HUES64 (cell line): ENCODE measurements at regions not wholly inside any gene's neighbourhood (a gene's known extent, or its start where the extent isn't known, plus 50 kb on each side); places are given as distances from the start of the nearest gene placed in this dataset.

ENCODE experiments used
- H3K27ac ChIP-seq: 2 replicates; pipeline ENCODE4 v1.7.0; 2013; ENCODE audit warnings: low read depth, low read length, inconsistent platforms
- H3K27me3 ChIP-seq: 2 replicates; pipeline ENCODE4 v1.6.1; 2013; ENCODE audit warnings: mild to moderate bottlenecking, low read length; ENCODE audit not compliant: insufficient read depth
- H3K36me3 ChIP-seq: 2 replicates; pipeline ENCODE4 v1.6.1; 2013; ENCODE audit warnings: mild to moderate bottlenecking, low read length; ENCODE audit not compliant: insufficient read depth
- H3K4me1 ChIP-seq: 2 replicates; pipeline ENCODE4 v1.6.1; 2013; ENCODE audit warnings: mild to moderate bottlenecking, low read length, moderate library complexity; ENCODE audit not compliant: insufficient read depth
- H3K4me3 ChIP-seq: 2 replicates; pipeline ENCODE4 v1.5.1; 2013; ENCODE audit warnings: mild to moderate bottlenecking, low read length, moderate library complexity
- H3K9ac ChIP-seq: 2 replicates; pipeline ENCODE4 v1.6.1; 2013; ENCODE audit warnings: mild to moderate bottlenecking, low read depth, low read length
- H3K9me3 ChIP-seq: 2 replicates; pipeline ENCODE4 v1.6.1; 2013; ENCODE audit warnings: low read depth, low read length; ENCODE audit not compliant: insufficient read depth
- WGBS: fragments of 150-250, 120-280 bp; methylation state at CpG from one replicate; pipeline ENCODE4 v1.1.7; 2013; ENCODE audit warnings: missing lambda C conversion rate; 5-methylcytosine and 5-hydroxymethylcytosine counted together

DNA sequence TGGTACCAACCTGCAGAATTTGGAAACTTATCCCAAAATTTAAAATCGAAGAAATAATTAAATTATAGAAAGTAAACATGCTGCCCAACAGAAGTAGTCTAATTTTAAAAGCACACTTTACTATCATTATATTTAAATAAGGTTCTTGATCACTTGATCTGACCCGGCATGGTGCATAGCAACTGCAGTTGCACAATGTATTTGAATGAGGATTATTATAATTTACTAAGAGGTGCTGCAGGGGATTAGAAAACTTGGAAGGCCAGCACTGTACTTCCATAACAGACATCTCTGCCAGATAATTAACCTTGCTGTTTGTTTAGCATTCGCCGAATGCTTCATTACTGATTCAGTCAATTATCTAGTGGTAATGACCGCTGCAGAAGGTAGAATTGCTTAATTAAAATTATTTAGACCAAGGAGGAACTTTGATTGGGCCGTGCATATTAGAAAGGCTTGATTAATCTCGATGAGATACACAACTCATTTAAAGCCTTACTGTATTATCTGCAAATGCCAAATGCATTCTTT lies 971.6 kb downstream of the ZPLD1 start:
- H3K27ac ChIP-seq, result no peak overlapping the region
- WGBS, result 86% methylated on average over 6 of the region's 7 CpGs
- no peak overlapping the region for H3K4me3 ChIP-seq
- no peaks in the 10 kb centered on the region for H3K27me3 ChIP-seq
- H3K9ac ChIP-seq, result no peak overlapping the region
- H3K4me1 ChIP-seq, result no peaks in the 10 kb centered on the region; the same call in 1 of the 2 replicates
- no peaks in the 10 kb centered on the region for H3K9me3 ChIP-seq
- H3K36me3 ChIP-seq, result no peaks in the 10 kb centered on the region

DNA sequence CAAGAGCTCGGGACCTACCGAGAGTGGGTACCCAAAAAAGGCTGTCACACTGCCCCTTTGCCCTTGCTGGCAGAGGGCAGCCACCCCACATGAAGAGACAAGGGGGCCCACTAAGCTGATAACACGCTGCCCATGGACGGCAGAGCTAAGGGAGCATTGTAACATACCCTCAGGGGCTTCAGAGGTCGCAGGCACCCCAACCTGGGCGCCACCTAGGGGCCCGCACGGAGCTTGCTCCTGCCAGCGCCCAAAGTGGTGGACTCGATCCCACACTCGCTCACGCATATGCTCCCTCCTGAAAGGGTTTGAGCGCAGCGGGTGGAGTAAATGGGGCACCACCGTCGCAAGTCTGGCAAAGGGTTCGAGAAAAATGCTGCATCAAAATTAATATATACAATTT lies 975.4 kb downstream of the ZPLD1 start:
- H3K9me3 ChIP-seq, result no peaks in the 10 kb centered on the region
- H3K27me3 ChIP-seq, result no peaks in the 10 kb centered on the region
- no peak overlapping the region for H3K4me3 ChIP-seq
- H3K9ac ChIP-seq, result no peak overlapping the region
- no peaks in the 10 kb centered on the region for H3K36me3 ChIP-seq
- H3K27ac ChIP-seq, result no peak overlapping the region
- no peaks in the 10 kb centered on the region for H3K4me1 ChIP-seq
- WGBS, result 76% methylated on average over 14 of the region's 17 CpGs

DNA sequence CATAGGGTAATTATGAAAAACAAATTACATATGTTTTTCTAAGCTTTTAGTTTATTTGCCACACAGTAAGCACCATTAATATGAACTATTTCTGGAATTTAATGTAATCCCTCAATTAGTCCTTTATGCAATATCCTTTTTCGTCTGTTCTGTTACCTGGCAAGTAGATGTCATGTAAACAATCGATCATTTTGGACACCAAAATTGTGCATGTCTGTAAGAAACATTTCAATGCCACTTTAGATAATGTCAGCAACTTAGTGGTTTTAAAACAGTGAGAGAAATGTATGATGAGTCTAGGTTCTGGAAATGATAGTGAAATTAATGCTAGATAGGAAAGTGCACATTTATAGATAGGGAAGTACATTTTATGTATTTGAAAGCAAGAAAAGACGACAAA lies 986.6 kb downstream of the ZPLD1 start:
- Histone ChIP-seq H3K36me3 (no peaks in the 10 kb centered on the region), H3K27ac (no peak overlapping the region), H3K4me1 (no peaks in the 10 kb centered on the region), H3K4me3 (no peak overlapping the region), H3K9me3 (no peaks in the 10 kb centered on the region), H3K27me3 (no peaks in the 10 kb centered on the region), H3K9ac (no peak overlapping the region)
- WGBS, result 93% methylated on average over 3 of the region's 3 CpGs

DNA sequence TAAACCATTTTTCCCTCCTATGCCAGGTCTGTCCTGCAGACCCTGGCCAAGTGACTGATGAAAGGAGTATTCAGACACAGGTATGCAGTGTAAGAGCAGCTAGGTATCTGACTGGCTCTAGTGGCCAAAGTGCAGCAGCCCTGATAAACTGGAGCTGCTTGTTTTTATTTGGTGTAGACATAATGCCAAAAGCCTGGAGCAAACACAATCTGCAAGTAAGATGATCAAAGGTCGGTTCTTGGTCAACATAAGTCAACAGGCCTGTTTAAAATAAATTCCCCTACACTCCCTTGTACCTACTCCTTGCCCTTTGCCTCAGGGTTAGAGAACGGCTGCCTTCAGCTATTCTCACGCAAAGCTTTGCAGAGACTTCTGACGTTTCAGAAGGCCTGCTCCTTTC lies 1003.1 kb downstream of the ZPLD1 start:
- H3K4me1 ChIP-seq, result 0 out of 2 replicates have a peak, but pooled peaks cover 5% of the 10 kb centered on the region
- H3K4me3 ChIP-seq, result no peak overlapping the region
- H3K36me3 ChIP-seq, result no peaks in the 10 kb centered on the region
- WGBS, result 91% methylated on average over 4 of the region's 4 CpGs
- H3K27ac ChIP-seq, result no peak overlapping the region
- H3K9ac ChIP-seq, result no peak overlapping the region
- peaks cover 10% of the 10 kb centered on the region; the same call in 1 of the 2 replicates for H3K9me3 ChIP-seq
- no peaks in the 10 kb centered on the region for H3K27me3 ChIP-seq

GRCh38 chr3:103440539-103441203 lies 1005.9 kb downstream of the ZPLD1 start:
- 92% methylated on average over 1 of the region's 1 CpG for WGBS
- Histone ChIP-seq H3K27me3 (no peaks in the 10 kb centered on the region), H3K27ac (no peak overlapping the region), H3K36me3 (no peaks in the 10 kb centered on the region), H3K9ac (no peak overlapping the region), H3K4me1 (0 out of 2 replicates have a peak, but pooled peaks cover 1% of the 10 kb centered on the region), H3K4me3 (no peak overlapping the region), H3K9me3 (peaks cover 10% of the 10 kb centered on the region; the same call in 1 of the 2 replicates)

GRCh38 chr3:103446953-103447629 lies 1012.3 kb downstream of the ZPLD1 start:
- Histone ChIP-seq H3K4me1 (no peaks in the 10 kb centered on the region), H3K4me3 (no peak overlapping the region), H3K9me3 (no peaks in the 10 kb centered on the region), H3K27ac (no peak overlapping the region), H3K9ac (no peak overlapping the region), H3K27me3 (no peaks in the 10 kb centered on the region), H3K36me3 (no peaks in the 10 kb centered on the region)
- WGBS, result 87% methylated on average over 10 of the region's 10 CpGs

DNA sequence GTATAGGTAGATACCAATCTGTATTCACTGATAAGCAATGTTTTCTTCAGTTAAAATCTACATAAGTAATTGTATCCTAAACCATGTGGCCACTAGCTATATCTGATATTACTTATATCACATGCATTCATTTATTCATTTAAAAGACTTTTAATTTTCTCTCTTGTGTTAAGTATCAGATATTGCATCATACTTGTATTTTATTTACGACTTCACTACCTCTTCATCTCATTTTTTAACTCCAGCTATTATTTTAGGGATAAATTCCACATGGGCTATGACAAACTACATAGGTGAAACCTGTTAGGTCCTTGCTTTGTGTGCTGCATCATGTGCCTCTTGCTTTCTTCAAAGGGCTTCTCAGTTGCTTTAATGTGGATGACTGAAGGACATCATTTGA lies 1018.3 kb downstream of the ZPLD1 start:
- Histone ChIP-seq H3K9me3 (no peaks in the 10 kb centered on the region), H3K27ac (no peak overlapping the region), H3K9ac (no peak overlapping the region), H3K36me3 (no peaks in the 10 kb centered on the region), H3K27me3 (no peaks in the 10 kb centered on the region), H3K4me1 (no peaks in the 10 kb centered on the region), H3K4me3 (no peak overlapping the region)
- no CpG with 5 or more reads among the region's 1 CpG for WGBS

DNA sequence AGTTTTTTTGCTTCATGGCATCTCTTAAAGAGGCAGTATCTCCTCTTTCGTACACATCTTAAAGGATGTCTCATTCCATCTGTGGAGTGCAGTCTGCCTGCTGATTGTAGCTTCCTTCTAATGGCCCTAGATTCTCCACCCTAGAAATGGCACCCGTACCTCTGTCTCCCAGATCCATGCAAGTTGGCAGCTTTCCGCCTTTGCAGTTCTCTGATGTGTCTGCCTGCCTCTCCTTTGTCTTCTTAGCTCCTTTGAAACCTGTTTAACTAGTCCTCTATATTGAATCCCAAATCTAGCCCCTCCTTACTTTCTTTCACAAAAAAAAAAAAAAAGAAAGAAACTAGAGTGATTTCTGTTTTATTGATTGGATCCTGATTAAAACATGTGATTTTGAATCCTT lies 1025.0 kb downstream of the ZPLD1 start:
- no peak overlapping the region for H3K4me3 ChIP-seq
- H3K9me3 ChIP-seq, result no peaks in the 10 kb centered on the region
- 91% methylated on average over 3 of the region's 3 CpGs for WGBS
- no peaks in the 10 kb centered on the region for H3K36me3 ChIP-seq
- H3K4me1 ChIP-seq, result 0 out of 2 replicates have a peak, but pooled peaks cover 2% of the 10 kb centered on the region
- no peaks in the 10 kb centered on the region for H3K27me3 ChIP-seq
- no peak overlapping the region for H3K27ac ChIP-seq
- H3K9ac ChIP-seq, result no peak overlapping the region

DNA sequence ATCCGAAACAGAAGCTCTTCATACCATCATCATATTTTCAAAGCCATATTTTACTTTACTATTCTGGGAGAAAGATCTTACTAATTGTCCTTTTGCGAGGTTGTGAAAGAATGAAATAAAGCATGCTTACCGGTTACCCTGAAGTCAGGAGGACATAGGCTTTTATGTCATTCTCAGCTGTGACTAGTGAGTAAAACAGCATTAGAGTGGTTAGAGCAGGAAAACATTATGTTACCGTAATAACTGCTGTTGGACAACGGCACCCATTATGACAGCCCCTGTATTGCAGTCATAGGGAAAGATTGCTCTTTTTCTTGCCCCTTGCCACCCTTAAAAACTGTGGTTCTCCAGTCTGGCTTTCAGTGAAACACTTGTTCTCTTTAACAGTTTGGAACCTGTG lies 1035.7 kb downstream of the ZPLD1 start:
- 96% methylated on average over 5 of the region's 5 CpGs for WGBS
- Histone ChIP-seq H3K27ac (no peak overlapping the region), H3K9ac (no peak overlapping the region), H3K4me1 (no peaks in the 10 kb centered on the region), H3K9me3 (no peaks in the 10 kb centered on the region), H3K4me3 (no peak overlapping the region), H3K36me3 (no peaks in the 10 kb centered on the region), H3K27me3 (no peaks in the 10 kb centered on the region)

- H3K27ac ChIP-seq, result no peak overlapping the region
- no peaks in the 10 kb centered on the region for H3K36me3 ChIP-seq
- H3K4me1 ChIP-seq, result no peaks in the 10 kb centered on the region
Measured at GRCh38 chr3:103494011-103494410, 1059.2 kb downstream of the ZPLD1 start.

DNA sequence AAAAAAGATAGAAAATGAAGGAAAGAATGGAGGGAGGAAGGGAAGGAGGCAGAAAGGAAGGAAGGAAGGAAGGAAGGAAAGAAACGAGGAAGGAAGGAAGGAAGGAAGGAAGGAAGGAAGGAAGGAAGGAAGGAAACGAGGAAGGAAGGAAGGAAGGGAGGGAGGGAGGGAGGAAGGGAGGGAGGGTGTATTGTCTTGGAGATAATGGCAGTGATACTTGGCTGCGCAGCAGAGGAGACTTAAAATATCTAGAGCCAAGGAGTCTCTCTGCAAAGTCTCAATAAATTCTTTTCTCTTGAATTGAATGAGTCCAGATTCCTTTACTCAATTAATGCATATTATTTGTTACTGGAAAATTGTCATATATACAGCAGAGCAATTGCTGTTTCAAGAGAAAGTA lies 1059.7 kb downstream of the ZPLD1 start:
- Histone ChIP-seq H3K4me1 (no peaks in the 10 kb centered on the region), H3K4me3 (no peak overlapping the region), H3K9ac (no peak overlapping the region), H3K9me3 (no peaks in the 10 kb centered on the region), H3K27me3 (no peaks in the 10 kb centered on the region), H3K27ac (no peak overlapping the region), H3K36me3 (no peaks in the 10 kb centered on the region)
- WGBS, result 77% methylated on average over 2 of the region's 3 CpGs

More at GRCh38 chr3:103494011-103494410, 1059.2 kb downstream of the ZPLD1 start:
- no peak overlapping the region for H3K4me3 ChIP-seq
- no peaks in the 10 kb centered on the region for H3K9me3 ChIP-seq
- no peak overlapping the region for H3K9ac ChIP-seq
- no peaks in the 10 kb centered on the region for H3K27me3 ChIP-seq
